Vagina (tissue), 2 donors: ENCODE measurements at regions not wholly inside any gene's neighbourhood (a gene's known extent, or its start where the extent isn't known, plus 50 kb on each side); places are given as distances from the start of the nearest gene placed in this dataset.

Experiments
- CTCF ChIP-seq, 3 experiments: fragments of 450-650 bp in 2 of 3; fragments of 200-600 bp in 1 of 3; sonication (generic) in 1 of 3; IDR thresholded peaks; one replicate each; pipeline ENCODE4 v1.5.1; 2017 to 2019; ENCODE audit warnings: antibody characterized with exemption in 3 of 3, mild to moderate bottlenecking in 2 of 3, moderate library complexity in 2 of 3
- POLR2A ChIP-seq, 2 donors: fragments of 450-650 bp; IDR thresholded peaks; one replicate each; pipeline ENCODE4 v1.6.1; 2017; ENCODE audit warnings: antibody characterized with exemption in 2 of 2, mild to moderate bottlenecking in 2 of 2, moderate library complexity in 2 of 2

DNA sequence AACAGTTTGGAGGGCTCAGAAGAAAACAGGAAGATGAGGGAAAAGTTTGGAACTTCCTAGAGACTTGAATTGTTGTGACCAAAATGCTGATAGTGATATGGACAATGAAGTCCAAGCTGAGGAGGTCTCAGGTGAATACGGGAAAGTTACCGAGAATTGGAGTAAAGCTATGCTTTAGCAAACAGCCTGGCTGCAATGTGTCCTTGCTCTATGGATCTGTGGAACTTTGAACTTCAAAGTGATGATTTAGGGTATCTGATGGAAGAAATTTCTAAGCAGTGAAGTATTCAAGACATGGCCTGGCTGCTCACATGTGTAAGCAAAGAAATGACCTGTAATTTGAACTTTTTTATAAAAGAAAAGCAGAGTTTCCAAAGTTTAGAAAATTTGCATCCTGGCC lies 240.2 kb upstream of the KLF14 start:
- TF ChIP-seq POLR2A (IDR thresholded peaks at IDR 0.05): no peak
- no peak for TF ChIP-seq CTCF (IDR thresholded peaks at IDR 0.05)
